Body of pancreas (tissue), 4 donors: ENCODE measurements at regions not wholly inside any gene's neighbourhood (a gene's known extent, or its start where the extent isn't known, plus 50 kb on each side); places are given as distances from the start of the nearest gene placed in this dataset.

Source experiments
- ATAC-seq: fragments of 150-250 bp; one replicate; pipeline ENCODE4 v1.9.1; 2016
- DNase-seq, 4 donors: peaks; one replicate each; pipeline ENCODE4 v3.0.0-alpha.2; 2019
- H3K27ac ChIP-seq, 4 donors: fragments of 200-600 bp; sonication (generic); 1 replicate in 3 of 4; 2 replicates in 1 of 4; pipeline versions ENCODE4 v1.5.1 to v1.6.1; 2016 to 2019; ENCODE audit warnings: mild to moderate bottlenecking in 1 of 4, mixed read lengths in 1 of 4, moderate library complexity in 1 of 4
- H3K27me3 ChIP-seq, 2 donors: fragments of 200-600 bp; sonication (generic); one replicate each; pipeline ENCODE4 v1.6.0; 2016; ENCODE audit warnings: mild to moderate bottlenecking in 1 of 2
- H3K36me3 ChIP-seq, 2 donors: fragments of 200-600 bp; sonication (generic); replicated peaks in 1 of 2; 2 replicates each; pipeline ENCODE4 v1.5.1; 2016; ENCODE audit warnings: low read depth in 2 of 2; ENCODE audit not compliant: insufficient read depth in 1 of 2
- H3K4me1 ChIP-seq: fragments of 200-600 bp; sonication (generic); one replicate; pipeline ENCODE4 v1.6.0; 2016
- H3K4me3 ChIP-seq, 2 donors: fragments of 200-600 bp; sonication (generic); 1 replicate in 1 of 2; 2 replicates in 1 of 2; pipeline ENCODE4 v1.5.1; 2016 to 2019
- H3K9me3 ChIP-seq, 3 donors: fragments of 200-600 bp; sonication (generic); 1 replicate in 2 of 3; 2 replicates in 1 of 3; pipeline ENCODE4 v1.5.1; 2016
- POLR2A ChIP-seq, 3 donors: fragments of 450-650 bp; IDR thresholded peaks; one replicate each; pipeline ENCODE4 v1.6.1; 2016; ENCODE audit warnings: antibody characterized with exemption in 3 of 3, mild to moderate bottlenecking in 2 of 3
- WGBS, 2 donors: methylation state at CpG; one replicate each; pipeline ENCODE4 v1.1.5; 2017; 5-methylcytosine and 5-hydroxymethylcytosine counted together
- intact Hi-C: fragments of 100-400 bp; cut with DNase I; formaldehyde crosslinking; loops from one replicate; pipeline ENCODE4 v1.15.1; 2023
- TF ChIP-seq, protein P1 (sequence below), 7 experiments: fragments of 450-650 bp in 4 of 7; fragments of 200-600 bp in 3 of 7; sonication (generic) in 3 of 7; IDR thresholded peaks; one replicate each; pipeline ENCODE4 v1.5.1; 2016 to 2019; ENCODE audit warnings: antibody characterized with exemption in 7 of 7

DNA sequence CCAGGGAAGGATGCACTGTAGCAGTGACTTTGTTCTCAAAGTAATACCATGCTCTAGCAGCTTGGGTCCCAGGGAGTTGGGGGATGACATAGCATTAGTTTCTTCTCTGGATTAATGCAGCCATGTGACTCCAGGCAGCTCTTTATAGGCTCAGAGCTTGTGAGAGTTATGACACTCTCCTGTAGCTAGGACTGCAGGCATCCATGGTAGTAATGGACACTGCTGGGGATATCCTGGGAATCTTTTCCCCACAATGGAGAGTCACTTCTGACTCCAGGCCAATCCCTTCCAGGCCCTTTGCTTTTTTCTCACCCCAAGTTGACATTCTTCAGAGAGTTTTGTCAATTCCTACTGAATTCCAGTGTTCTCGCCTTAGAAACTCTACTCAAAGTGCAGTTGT, 270.9 kb downstream of the COG6 start:
- Histone ChIP-seq H3K9me3 (no peaks in the 10 kb centered on the region), H3K36me3 (no peaks in the 10 kb centered on the region), H3K27ac (no peak overlapping the region), H3K4me1 (no peaks in the 10 kb centered on the region), H3K4me3 (no peak overlapping the region), H3K27me3 (no peaks in the 10 kb centered on the region)
- no peak for DNase-seq
- TF ChIP-seq, protein P1, sequence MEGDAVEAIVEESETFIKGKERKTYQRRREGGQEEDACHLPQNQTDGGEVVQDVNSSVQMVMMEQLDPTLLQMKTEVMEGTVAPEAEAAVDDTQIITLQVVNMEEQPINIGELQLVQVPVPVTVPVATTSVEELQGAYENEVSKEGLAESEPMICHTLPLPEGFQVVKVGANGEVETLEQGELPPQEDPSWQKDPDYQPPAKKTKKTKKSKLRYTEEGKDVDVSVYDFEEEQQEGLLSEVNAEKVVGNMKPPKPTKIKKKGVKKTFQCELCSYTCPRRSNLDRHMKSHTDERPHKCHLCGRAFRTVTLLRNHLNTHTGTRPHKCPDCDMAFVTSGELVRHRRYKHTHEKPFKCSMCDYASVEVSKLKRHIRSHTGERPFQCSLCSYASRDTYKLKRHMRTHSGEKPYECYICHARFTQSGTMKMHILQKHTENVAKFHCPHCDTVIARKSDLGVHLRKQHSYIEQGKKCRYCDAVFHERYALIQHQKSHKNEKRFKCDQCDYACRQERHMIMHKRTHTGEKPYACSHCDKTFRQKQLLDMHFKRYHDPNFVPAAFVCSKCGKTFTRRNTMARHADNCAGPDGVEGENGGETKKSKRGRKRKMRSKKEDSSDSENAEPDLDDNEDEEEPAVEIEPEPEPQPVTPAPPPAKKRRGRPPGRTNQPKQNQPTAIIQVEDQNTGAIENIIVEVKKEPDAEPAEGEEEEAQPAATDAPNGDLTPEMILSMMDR (IDR thresholded peaks at IDR 0.05), result no peak
- TF ChIP-seq POLR2A (IDR thresholded peaks at IDR 0.05), result no peak
- WGBS, 2 donors, result 86 to 90% methylated on average over 1 of the region's 1 CpG
- ATAC-seq, result no peak
- intact Hi-C loops, result no loop called here

DNA sequence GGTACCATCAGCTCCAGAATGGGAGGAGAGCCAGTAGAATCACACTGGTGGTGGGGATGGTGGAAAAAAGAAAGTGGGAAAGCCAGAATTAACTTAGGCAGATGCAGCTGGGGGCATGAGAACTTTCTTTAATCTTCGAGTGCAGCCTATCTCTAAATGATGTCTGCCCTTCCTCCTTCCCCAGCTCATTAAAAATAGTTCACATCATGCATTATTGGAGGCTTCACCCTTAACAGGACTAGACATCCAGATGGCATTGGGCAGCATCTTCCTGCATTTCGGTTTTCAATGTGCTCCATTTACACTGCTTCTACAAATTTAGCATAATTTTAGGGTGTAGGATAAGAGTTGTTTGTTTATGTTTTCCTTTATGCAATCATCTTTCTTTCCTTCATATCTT, 272.8 kb downstream of the COG6 start:
- no peaks in the 10 kb centered on the region for H3K9me3 ChIP-seq
- H3K36me3 ChIP-seq, result no peaks in the 10 kb centered on the region
- ATAC-seq (no peak), DNase-seq (no peak)
- TF ChIP-seq POLR2A (IDR thresholded peaks at IDR 0.05), result no peak
- TF ChIP-seq, protein P1 (IDR thresholded peaks at IDR 0.05), result no peak
- 76 to 79% methylated on average over 2 of the region's 2 CpGs for WGBS, 2 donors
- no peaks in the 10 kb centered on the region for H3K4me1 ChIP-seq
- no peaks in the 10 kb centered on the region for H3K27me3 ChIP-seq
- intact Hi-C loops, result no loop called here
- H3K4me3 ChIP-seq, result no peak overlapping the region
- H3K27ac ChIP-seq, result no peak overlapping the region

DNA sequence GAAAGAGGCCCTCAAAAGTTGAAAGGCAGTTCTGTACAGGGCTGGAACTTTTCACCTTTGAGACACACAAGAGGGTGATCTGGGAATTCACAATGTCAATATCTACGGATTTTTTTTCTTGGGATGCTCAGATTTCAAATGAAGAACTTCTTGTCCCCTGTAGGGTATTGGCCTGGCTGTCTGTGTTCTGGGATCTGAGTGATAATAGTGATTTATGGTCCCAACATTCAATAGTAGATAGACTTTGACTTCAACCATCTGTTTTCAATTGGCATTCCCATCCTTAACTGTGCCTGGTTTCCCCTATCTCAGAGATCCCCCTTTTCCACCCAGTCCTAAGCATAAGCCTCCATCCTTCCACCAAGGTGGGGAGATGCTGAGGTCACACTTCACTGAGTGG, 274.1 kb downstream of the COG6 start:
- intact Hi-C loops, result no loop called here
- Histone ChIP-seq H3K36me3 (no peaks in the 10 kb centered on the region), H3K9me3 (no peaks in the 10 kb centered on the region), H3K4me3 (no peak overlapping the region), H3K4me1 (no peaks in the 10 kb centered on the region), H3K27ac (no peak overlapping the region), H3K27me3 (no peaks in the 10 kb centered on the region)
- TF ChIP-seq, protein P1 (IDR thresholded peaks at IDR 0.05), result no peak
- TF ChIP-seq POLR2A (IDR thresholded peaks at IDR 0.05), result no peak
- ATAC-seq, result no peak
- DNase-seq, result no peak
- 65 to 69% methylated on average over 1 of the region's 1 CpG for WGBS, 2 donors

DNA sequence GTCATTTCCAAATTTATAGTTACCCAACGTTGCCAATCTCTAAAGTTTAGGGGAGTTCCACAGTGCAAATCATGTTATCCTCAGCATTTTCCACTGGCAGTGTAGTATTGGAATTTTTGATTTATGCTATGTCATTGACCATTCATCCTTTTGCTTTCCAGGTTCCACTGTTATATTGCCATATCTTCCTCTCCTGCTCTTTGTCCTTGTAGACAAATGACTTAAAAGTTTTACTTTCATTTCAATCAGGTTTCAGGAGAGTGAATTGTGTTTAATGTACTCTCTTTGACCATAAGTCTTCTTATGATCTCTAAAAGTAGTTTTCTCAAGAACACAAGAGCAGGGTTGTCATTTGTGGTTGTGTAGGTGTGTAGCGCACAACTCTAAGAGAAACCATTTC, 274.6 kb downstream of the COG6 start:
- 72% methylated on average over 2 of the region's 2 CpGs for WGBS, 2 donors
- no peak for DNase-seq
- Histone ChIP-seq H3K27me3 (no peaks in the 10 kb centered on the region), H3K36me3 (no peaks in the 10 kb centered on the region), H3K9me3 (no peaks in the 10 kb centered on the region), H3K27ac (no peak overlapping the region), H3K4me3 (no peak overlapping the region), H3K4me1 (no peaks in the 10 kb centered on the region)
- no peak for TF ChIP-seq POLR2A (IDR thresholded peaks at IDR 0.05)
- TF ChIP-seq, protein P1 (IDR thresholded peaks at IDR 0.05), result no peak
- no peak for ATAC-seq
- intact Hi-C loops, result no loop called here

DNA sequence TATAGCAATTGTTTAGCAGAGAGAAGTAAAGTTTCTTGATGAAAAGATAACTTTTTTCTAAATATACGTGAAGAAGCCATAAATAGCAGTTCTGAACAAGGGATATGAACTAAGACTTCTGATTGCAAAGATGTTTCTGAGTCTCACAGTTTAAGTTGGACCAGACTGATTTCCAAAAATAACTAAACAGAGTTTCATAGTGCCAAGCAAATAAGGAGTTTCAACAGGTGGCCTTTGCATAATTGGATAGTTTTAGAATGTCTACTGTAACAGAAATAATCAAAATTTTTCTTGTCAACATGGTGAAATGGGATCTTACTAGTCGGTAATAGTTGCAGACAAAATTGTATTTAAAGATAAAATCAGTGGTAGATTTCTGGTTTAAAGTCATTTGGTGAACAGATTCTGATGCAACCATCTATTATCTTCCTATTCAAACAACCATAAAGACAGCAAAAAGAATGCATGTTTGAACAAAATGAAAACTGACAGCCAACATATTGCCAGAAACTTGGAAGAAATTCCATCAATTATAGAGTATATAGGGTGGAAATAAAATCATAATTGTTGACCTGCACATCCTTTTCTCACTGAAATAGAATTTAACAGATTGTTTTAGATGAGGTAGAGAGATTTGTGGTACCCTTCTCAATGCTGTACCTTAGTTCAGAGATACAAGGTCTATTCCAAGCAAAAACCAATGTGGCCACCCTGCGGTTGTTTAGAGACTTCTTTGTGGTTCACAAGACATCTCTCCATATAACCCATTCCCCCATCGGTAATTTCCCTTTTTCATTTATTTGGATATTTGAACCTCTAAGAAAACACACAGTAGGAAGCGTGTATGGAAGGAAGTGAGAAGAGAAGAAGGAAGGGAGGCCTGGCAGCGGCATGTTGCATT, 275.3 kb downstream of the COG6 start:
- Histone ChIP-seq H3K36me3 (no peaks in the 10 kb centered on the region), H3K4me1 (no peaks in the 10 kb centered on the region), H3K27me3 (no peaks in the 10 kb centered on the region), H3K27ac (no peak overlapping the region), H3K4me3 (no peak overlapping the region), H3K9me3 (no peaks in the 10 kb centered on the region)
- ATAC-seq (no peak), DNase-seq (no peak)
- intact Hi-C loops, result no loop called here
- TF ChIP-seq POLR2A (IDR thresholded peaks at IDR 0.05), result no peak
- TF ChIP-seq, protein P1 (IDR thresholded peaks at IDR 0.05), result no peak
- WGBS, 2 donors, result 75 to 85% methylated on average over 6 of the region's 6 CpGs
